Stimulated activated CD8-positive, alpha-beta memory T cell treated with anti-CD3 and anti-CD28 coated beads, Interleukin-7, amount 100 ng/mL, for 48 hours (primary cell): ENCODE measurements at regions not wholly inside any gene's neighbourhood (a gene's known extent, or its start where the extent isn't known, plus 50 kb on each side); places are given as distances from the start of the nearest gene placed in this dataset.
"Not testable (repeated sequence)": the region's sequence is repeated elsewhere in the genome, so short reads cannot be mapped to it uniquely, and the experiment has no call there.

Experiments
- DNase-seq, 2 donors: peaks; one replicate each; pipeline ENCODE4 v3.0.0-alpha.2; 2020; ENCODE audit warnings: low read depth in 1 of 2; ENCODE audit errors: extremely low read depth in 1 of 2

GRCh38 chr5:174571662-174572397, 152.6 kb upstream of the MSX2 start:
- DNase-seq, result no peak

DNA sequence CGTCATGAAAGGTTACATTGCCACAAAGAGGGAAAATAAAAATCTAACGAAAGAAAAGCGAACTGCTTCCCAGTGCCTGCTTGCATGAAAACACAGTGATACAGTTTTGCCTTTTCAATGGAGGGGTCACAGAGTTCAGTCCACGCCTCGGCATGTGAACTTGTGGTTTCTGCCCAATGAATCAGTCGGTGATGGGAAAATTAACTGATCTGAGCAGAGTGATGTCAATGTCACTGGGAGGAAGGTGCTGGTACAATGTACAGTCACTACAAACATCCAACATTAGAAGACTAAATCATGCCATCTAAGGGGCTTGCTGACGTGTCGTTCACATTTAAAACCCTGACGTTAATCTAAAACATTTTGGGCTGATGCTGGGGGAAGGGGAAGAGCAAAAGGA, 151.8 kb upstream of the MSX2 start:
- DNase-seq, result no peak

DNA sequence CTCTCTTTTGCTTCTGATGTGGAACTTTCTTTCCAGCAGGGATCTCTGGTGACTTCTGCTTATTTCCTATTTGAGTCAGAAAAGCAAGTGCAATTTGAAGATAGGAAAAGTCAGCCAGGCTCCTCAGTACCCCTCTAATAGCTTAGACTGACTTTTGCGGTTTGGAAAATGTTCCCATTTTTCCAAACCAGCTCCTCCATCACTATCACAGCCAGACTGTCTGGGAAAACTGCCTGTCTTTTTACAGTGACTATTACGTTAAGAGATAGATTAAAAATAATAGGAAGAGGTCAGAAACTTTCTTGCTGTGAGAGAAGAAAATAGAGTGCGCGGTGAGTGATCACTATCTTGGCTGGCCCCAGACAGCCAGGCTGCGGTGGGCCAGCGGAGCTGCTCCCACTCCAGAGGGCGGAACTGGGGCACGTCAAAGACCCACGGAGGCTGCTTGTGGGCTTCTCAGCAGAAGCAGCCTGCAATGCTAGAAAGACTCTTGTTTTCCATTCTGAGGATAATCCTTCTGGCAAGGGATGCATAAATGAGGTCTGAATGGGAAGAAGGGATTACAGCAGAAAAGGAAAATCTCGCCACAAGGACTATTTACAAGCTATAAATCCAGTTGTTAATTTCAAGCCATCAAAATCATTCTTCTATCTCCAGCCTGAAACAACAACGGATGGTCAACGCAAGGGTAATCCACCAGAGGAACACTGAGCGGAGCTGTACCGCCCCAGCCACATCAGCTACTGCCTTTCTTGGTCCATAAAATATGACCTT, 151.0 kb upstream of the MSX2 start:
- DNase-seq, result no peak

GRCh38 chr5:174575043-174575442, 149.3 kb upstream of the MSX2 start:
- no peak for DNase-seq

DNA sequence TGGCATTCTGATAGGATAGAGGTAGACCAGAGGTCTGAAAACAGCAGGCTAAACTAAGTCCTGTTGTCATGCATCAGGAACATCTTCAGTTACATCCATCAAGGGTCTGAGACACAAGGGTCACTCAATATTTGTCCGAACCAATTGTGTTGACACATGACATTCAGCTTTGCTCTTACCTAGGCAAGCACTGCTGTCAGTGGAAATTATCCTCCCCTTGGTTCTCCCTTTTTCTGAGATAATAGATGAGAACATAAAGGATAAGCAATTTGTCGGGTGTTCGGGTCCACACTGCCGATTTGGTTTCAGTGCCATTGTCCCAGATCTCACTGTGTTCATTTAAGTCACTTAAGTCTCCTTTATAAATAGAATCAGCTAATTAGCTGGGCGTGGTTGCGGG, 148.3 kb upstream of the MSX2 start:
- DNase-seq, result no peak

- DNase-seq, result no peak
Measured at GRCh38 chr5:174581479-174581878, 142.9 kb upstream of the MSX2 start.

DNA sequence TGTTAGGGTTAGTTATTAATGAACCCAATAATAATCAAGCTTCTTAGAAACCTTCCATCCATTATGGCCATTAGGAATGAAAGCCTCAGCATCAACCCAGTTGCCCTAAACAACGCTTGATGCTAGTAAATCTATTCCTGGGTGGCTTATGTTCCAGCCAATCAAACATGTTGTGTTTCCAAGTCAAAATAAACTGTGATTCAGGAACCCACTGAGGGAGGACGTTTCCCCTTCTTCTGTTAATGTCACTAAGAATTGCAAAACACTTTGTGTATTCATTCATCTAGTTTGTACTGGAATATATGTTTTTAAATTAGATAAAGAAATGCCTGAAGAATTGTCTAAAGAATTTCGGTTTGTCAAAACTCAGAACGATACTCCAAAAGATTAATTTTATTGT, 142.5 kb upstream of the MSX2 start:
- no peak for DNase-seq

- DNase-seq, result no peak
Measured at GRCh38 chr5:174583071-174583470, 141.3 kb upstream of the MSX2 start.

GRCh38 chr5:174585472-174585871, 138.9 kb upstream of the MSX2 start:
- DNase-seq, result no peak

DNA sequence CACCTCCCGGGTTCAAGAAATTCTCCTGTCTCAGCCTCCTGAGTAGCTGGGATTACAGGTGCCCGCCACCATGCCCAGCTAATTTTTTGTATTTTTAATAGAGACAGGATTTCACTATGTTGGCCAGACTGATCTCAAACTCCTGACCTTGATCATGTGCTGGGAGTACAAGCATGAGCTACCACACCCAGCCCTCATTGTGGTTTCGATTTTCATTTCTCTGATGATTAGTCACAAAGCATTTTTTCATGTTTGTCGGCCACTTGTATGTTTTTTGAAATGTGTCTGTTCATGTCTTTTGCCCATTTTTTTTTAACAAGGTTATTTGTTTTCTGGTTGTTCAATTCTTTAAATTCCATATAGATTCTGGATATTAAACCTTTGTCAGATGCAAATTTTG, 138.2 kb upstream of the MSX2 start:
- not testable (repeated sequence) for DNase-seq

- no peak for DNase-seq
Measured at GRCh38 chr5:174589011-174589410, 135.4 kb upstream of the MSX2 start.

- DNase-seq, result no peak
Measured at GRCh38 chr5:174589599-174589998, 134.8 kb upstream of the MSX2 start.

DNA sequence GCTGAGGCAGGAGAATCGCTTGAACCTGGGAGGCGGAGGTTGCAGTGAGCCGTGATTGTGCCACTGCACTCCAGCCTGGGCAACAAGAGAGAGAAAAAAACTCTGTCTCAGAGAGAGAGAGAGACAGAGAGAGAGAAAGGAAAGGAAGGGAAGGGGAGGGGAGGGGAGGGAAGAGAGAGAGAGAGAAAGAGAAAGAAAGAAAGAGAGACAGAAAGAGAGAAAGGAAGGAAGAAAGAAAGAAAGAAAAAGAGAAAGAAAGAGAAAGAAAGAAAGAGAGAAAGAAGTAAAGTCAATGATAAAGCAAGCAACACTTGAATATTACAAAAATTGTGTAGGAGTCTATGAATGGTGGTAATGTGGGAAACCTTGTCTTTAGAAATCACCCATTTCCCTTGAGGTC, 133.6 kb upstream of the MSX2 start:
- no peak for DNase-seq

DNA sequence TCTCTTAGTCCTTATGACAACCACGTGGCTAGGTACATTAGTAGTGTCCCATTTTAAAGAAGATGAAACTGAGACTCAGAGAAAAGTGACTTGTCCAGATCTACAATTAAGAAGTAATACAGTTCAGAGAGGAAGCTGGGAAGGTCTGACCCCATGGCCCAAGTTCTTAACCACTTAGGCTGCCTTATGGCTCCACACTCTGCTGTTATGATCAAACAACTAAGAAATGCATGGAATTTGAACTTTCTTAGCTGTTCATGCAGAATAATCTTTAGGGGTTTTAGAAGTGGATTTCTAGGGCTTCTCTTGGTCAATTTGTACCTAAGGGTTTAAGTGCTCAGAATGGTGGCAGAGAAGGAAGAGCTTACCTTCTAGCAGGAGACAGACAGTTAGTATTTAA, 128.0 kb upstream of the MSX2 start:
- no peak for DNase-seq

DNA sequence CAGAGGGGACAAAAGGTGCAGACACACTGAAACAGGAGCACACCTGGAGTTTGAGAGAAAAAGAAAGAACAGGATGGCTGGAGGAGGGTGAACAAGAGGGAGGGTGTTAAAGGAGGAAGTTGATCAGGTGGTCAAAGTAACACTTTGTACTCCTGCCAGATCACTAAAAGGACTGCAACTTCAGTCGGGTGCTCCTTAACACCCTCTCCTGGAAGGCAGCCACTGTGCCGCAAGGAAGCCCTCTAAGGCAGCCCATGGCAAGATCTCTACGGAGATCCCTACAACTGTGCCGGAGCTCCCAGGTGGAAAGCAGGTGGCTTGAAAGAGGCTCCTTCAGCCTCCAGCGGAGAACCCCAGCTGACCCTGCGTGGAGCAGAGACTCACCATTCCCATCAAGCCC, 124.4 kb upstream of the MSX2 start:
- DNase-seq, result no peak

GRCh38 chr5:174601946-174602345, 122.4 kb upstream of the MSX2 start:
- no peak for DNase-seq

DNA sequence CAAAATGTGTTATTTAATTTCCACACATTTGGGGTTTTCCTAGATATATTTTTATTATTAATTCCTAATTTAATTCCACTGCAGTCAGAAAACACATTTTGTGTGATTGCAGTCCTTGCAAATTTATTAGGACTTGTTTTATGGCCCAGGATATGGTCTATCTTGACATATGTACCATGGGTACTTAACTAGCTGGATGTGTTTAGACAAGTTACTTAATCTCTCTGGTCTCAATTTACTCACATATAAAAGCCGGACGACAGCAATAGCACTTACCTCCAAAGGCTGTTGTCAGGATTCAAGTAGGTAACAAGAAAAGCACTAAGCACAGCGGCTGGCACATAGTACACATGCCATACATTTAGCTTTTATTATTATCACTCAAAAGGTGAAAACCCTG, 118.2 kb upstream of the MSX2 start:
- DNase-seq, result no peak

DNA sequence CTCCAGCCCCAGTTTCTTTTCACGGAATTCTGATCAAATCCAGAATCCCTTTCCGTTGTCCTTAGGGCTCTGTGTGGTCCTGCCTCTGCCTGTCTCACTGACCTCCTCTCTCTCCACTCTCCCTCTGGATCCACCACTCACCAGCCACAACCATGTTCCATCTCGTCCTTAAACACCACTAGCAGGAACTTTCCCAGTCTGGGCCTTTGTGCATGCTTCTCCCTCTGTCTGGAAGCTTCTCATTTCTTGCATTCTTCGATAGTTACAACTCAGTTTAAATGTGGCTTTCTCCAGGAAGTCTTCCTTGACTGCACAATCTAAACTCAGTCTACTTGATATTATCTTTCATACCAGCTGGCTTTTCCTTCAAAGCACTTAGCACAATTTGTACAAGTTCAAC, 117.7 kb upstream of the MSX2 start:
- no peak for DNase-seq

GRCh38 chr5:174607205-174607604, 117.2 kb upstream of the MSX2 start:
- no peak for DNase-seq

- no peak for DNase-seq
Measured at GRCh38 chr5:174607916-174608315, 116.5 kb upstream of the MSX2 start.

DNA sequence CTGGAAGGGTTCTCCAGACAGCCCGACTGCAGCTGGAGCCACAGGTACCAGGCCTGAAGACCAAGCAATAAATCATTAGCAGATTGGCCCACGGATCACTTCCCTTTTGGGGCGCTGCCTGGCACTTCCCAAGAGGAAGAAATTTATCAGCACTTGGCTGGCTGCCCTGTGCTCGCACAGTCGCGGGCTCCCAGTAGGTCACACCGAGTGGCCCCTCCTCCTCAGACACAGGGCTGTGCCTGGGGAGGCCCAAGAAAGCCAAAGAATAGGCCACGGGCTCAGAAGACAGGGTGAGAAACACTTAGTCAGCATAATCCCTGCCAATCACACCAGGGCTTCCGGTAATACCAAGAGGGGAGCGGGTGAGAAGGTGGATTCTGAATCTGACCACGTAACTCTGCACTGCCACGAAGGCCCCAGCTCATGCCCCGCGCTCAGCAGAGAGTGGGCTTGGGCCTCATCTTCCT, 115.7 kb upstream of the MSX2 start:
- DNase-seq, result peak in 1 of 2 donors; percentile 2

DNA sequence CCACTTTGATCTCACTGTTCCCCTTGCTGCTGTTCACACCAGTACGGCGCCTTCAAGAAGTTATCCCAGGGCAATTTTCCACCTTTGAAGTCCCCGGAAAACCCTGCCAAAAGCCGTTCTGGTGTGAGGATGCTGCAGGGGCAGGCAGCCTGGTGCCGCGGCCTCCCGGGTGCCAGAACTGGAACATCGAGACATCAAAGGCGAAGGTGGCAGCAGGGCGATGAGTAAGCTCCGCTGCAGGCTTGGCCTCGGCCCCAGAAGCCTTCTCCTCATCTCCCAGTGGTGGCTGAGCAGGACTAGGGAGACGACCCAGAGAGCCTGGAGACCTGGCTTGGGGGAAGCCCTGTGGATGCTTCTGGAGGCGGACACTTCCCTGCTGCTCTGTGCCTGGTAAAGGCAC, 115.3 kb upstream of the MSX2 start:
- DNase-seq, result no peak
